Uterus (tissue), 2 donors: ENCODE measurements at regions not wholly inside any gene's neighbourhood (a gene's known extent, or its start where the extent isn't known, plus 50 kb on each side); places are given as distances from the start of the nearest gene placed in this dataset.

Source experiments
- CTCF ChIP-seq, 4 experiments: fragments of 200-600 bp in 2 of 4; fragments of 450-650 bp in 2 of 4; sonication (generic) in 2 of 4; IDR thresholded peaks; one replicate each; pipeline ENCODE4 v1.5.1; 2016 to 2019; ENCODE audit warnings: antibody characterized with exemption in 4 of 4, mild to moderate bottlenecking in 2 of 4, moderate library complexity in 1 of 4
- POLR2A ChIP-seq, 2 donors: fragments of 450-650 bp; IDR thresholded peaks; one replicate each; pipeline ENCODE4 v1.6.1; 2016; ENCODE audit warnings: antibody characterized with exemption in 2 of 2, mild to moderate bottlenecking in 1 of 2, moderate library complexity in 1 of 2

GRCh38 chr2:16191431-16192200 is 251.3 kb downstream of the MYCN start:
- TF ChIP-seq CTCF (IDR thresholded peaks at IDR 0.05) (no peak), POLR2A (IDR thresholded peaks at IDR 0.05) (no peak)
